Mammary epithelial cell (primary cell): ENCODE measurements at regions not wholly inside any gene's neighbourhood (a gene's known extent, or its start where the extent isn't known, plus 50 kb on each side); places are given as distances from the start of the nearest gene placed in this dataset.

Source experiments
- CTCF ChIP-seq, 2 donors: IDR thresholded peaks in 1 of 2; conservative IDR thresholded peaks in 1 of 2; 2 replicates each; pipeline ENCODE4 v1.5.1; 2011 to 2012; ENCODE audit warnings: inconsistent platforms in 2 of 2, low read length in 2 of 2, mild to moderate bottlenecking in 2 of 2, control low read depth in 1 of 2, low read depth in 1 of 2; ENCODE audit not compliant: insufficient read depth in 1 of 2; ENCODE audit errors: extremely low read depth in 1 of 2
- EZH2 ChIP-seq: IDR thresholded peaks from 2 replicates; pipeline ENCODE4 v1.6.1; 2012; ENCODE audit warnings: low read length, inconsistent platforms, borderline replicate concordance

- no peak for TF ChIP-seq CTCF (conservative IDR thresholded peaks at IDR 0.05 in 1 of 2, IDR thresholded peaks at IDR 0.05 in 1 of 2; ENCODE audit: extremely low read depth in 1 of 2, insufficient read depth in 1 of 2, low read depth in 1 of 2, low read length in 2 of 2)
- no peak for TF ChIP-seq EZH2
Observed at GRCh38 chr17:77613627-77614026, 344.9 kb upstream of the TNRC6C start.
